ENCODE measurements at regions not wholly inside any gene's neighbourhood (a gene's known extent, or its start where the extent isn't known, plus 50 kb on each side); places are given as distances from the start of the nearest gene placed in this dataset.

- TF ChIP-seq POLR2A (IDR thresholded peaks at IDR 0.05) (no peak), CTCF (IDR thresholded peaks at IDR 0.05 in 4 of 5, conservative IDR thresholded peaks at IDR 0.05 in 1 of 5) (no peak)
These were observed 644.1 kb upstream of the ARRDC4 start for GRCh38 chr15:97316362-97316761.

Measured in gastrocnemius medialis (tissue), 4 donors.